Ammon's horn (tissue), 1 donor: ENCODE measurements at regions not wholly inside any gene's neighbourhood (a gene's known extent, or its start where the extent isn't known, plus 50 kb on each side); places are given as distances from the start of the nearest gene placed in this dataset.

Experiments used
- DNase-seq: peaks from one replicate; pipeline ENCODE4 v3.0.0-alpha.2; 2016; ENCODE audit warnings: low spot score

DNA sequence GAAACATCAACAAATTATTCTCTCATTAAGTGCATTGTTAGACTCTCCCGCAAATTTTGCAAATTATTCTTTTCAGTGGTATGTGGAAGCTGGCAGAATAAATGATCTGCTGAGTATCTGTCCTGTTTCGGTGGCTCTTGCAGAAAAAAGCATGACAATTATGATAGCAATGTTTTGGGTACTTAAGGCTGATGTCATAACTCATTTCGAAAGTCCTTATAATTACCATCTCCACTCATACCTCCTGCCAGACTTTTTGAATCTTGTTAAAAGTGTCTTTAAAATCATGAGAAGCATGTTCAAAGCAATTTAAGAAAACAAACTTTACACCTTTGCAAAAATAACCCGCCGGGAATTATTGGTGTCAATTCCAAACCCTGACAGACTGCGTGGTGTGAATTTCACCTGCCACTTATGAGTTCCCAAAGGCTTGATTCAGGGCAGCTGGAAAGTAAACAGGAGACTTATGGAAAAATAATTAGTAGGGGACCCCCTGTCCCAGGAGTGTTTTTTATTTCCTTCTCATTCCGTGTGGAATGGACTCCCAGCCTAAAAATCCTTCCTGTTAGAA is 87.6 kb upstream of the E2F3 start:
- no peak for DNase-seq

- DNase-seq, result no peak
Measured at GRCh38 chr6:20314866-20315845, 86.5 kb upstream of the E2F3 start.

- DNase-seq, result no peak
Measured at GRCh38 chr6:20317430-20317829, 84.2 kb upstream of the E2F3 start.

- DNase-seq, result no peak
Measured at GRCh38 chr6:20318851-20319387, 82.8 kb upstream of the E2F3 start.

- peak; percentile 75 for DNase-seq
Measured at GRCh38 chr6:20319520-20320357, 81.9 kb upstream of the E2F3 start.

- DNase-seq, result no peak
Measured at GRCh38 chr6:20325641-20326421, 75.8 kb upstream of the E2F3 start.

- DNase-seq, result no peak
Measured at GRCh38 chr6:20326422-20326728, 75.3 kb upstream of the E2F3 start.

DNA sequence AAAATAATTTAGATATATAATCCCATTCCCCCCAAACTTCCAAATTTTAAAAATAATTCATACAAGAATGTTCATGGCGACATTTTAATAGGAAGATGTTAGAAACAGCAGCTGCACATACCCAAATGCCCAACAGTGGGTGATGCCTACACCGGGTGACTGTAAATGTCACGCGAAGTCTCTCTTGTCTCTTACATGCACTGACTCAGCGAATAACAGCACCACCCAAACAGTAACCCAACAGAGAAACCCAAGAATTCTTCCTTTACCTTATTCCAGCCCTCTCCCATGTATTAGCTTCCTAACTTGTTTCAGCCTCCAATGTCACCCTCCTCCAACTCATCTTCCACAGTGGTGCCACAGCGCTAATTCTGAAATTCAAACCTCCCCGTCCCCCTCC is 74.5 kb upstream of the E2F3 start:
- DNase-seq, result no peak

DNA sequence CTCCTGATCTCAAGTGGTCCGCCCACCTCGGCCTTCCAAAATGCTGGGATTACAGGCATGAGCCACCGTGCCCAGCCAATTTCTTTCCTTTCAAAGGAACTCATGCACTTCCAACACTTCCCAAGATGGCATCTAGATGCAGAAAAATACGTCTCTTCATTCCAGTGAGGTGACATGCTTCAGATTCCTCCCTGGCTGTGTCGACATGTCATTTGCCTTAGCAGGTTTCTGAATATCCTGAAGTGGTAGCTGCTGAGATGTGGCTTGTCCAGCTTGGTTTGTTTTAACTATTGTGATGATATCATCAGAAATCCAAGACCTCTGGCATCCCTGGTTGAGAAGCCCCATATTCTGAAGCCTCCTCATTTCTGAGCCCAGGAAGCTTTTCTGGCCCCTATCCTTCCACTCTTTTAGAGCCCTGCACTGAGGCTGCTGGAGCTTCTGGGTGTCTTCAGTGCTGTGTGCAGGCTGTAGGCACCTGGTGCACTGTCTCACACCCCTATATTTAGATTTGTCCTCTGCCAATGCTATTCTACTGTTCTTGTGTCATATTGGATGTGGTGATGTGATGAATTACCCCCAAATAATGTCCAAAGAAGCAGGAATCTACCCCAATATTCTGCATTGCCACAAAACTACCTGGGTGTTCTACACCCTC is 73.3 kb upstream of the E2F3 start:
- no peak for DNase-seq

DNA sequence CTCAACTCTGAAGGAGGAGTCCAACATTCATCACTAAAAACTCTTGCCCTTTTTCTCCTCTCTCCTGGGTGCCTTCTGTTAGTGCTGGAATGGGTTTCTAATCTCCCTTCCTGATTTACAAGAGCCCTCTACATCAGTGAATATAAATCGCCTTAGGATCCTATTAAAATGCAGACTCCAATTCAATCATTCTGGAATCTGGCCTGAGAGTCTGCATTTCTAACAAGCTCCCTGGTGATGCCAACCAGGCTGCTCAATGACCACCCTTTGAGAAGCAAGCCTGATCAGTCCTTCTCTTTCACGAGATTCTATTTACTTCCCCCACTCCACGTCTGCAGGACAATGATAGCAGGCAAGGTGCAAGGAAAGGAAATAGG is 72.8 kb upstream of the E2F3 start:
- no peak for DNase-seq

DNA sequence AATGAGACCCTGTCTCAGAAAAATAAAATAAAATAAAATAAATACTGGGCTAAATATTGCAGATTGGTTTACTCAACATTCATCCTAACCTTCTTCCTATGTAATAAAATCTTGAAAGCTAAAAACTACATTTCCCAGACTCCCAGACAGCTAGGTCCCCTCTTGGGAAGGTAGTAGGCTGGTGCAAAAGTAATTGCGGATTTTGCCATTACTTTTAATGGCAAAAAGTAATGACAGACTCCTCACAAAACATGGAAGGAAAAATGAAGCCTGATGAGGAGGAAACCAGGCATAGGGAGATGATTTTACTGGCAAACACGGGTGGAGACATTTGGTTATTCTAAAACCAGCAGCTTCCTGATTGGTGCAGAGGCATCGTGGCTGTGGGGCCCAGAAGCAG is 70.6 kb upstream of the E2F3 start:
- DNase-seq, result no peak

DNA sequence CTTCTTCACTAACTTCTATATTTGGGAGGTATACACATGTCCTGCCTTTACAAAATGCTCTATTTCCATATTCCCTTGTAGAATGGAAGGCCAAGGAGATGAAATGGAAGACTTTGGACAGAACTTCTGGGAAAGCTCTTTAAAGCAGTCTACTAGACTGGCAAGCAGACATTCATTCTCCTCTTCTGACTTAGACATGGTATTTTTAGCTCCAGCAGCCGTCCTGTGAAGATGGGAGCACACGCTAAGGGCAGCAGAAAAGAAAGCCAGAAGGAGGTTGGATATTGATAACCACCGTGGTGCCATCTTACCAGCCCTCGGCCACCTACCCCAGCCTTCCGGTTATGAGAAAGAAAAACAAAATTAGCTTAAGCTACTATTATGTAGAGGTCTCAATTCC is 70.1 kb upstream of the E2F3 start:
- DNase-seq, result no peak

DNA sequence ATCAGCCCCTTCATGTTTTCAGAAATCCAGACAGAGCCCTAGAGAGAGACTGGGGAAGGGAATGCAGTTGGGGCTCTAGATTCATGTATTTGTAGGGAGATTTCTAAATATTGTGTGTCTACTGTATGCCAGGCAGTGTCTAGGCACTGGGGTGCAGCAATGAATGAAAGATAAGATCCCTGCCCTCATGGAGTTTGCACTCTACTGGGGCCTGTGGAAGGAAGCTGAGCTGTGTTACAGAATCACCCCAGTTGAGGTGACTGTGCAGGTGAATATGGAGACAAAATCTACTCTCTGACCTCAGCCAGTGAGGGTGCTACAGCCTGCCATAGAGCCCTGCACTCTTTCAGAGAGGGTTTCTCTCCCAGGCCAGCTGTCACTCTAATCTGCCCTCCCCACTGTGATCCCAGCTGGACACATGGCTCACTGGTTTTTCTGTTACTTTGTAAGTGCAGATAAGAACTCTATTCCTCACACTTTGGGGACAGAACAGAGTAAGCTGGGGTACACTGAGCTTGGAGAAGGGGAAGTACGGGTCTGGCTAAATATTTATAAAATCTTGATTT is 69.2 kb upstream of the E2F3 start:
- no peak for DNase-seq

- DNase-seq, result no peak
Measured at GRCh38 chr6:20333721-20334269, 67.9 kb upstream of the E2F3 start.

- no peak for DNase-seq
Measured at GRCh38 chr6:20334334-20334733, 67.3 kb upstream of the E2F3 start.

DNA sequence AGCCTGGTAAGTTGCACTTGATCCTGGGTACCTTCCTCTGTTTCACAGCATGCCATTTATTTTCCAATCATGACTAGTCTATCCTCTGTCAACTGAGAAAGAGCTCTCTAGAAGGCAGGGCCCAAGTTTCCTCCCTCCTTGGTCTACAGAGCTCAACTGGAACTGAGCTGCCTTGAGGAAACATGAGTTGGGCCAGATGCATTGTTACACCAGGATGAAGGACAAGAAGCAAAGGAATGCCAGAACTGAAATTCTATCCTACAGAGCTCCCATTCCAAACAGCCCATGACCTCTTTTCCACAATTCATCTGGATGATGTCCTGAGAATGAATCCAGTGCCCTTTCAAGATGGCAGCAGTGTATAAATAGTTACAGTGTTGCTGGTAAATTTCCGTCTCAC is 66.7 kb upstream of the E2F3 start:
- DNase-seq, result no peak

DNA sequence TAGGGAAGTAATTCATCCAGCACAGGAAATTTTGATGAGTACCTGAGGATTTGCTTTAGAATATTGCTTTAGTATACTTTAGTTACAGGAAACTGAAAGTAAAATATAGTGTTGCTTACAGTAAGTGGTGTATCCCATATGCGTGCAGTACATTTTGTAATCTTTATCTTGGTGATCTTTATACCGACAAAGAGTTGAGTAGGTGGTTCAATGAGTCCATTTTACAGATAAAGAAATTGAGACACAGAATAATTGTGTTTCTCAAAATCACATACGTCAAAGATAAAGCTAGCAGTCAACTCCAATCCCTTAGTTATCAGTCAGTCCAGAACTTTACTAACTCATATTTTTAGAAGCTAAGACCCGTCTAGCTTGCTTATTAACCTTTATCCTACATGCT is 65.8 kb upstream of the E2F3 start:
- DNase-seq, result no peak

DNA sequence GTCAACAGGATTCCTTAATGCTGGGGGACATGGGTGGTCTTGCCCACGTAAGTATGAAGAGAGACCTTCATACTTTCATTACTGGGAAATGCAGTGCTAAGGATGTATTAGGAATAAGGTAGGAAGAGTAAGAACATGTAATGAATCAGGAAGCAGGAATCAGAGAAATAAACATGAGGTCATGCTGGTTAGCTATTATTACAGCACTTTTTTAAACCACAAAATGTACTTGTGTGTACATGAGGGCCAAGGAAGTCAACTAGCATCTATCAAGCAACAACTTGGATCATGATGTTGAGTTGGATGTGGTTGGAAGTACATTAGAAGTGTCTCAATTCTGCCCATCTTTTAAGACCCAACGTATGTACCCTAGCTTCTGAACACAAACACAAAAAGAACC is 63.5 kb upstream of the E2F3 start:
- DNase-seq, result no peak

GRCh38 chr6:20340068-20340848 is 61.4 kb upstream of the E2F3 start:
- no peak for DNase-seq

GRCh38 chr6:20341096-20341495 is 60.6 kb upstream of the E2F3 start:
- no peak for DNase-seq
